K562 (cell line): ENCODE measurements at regions not wholly inside any gene's neighbourhood (a gene's known extent, or its start where the extent isn't known, plus 50 kb on each side); places are given as distances from the start of the nearest gene placed in this dataset.
A peak's percentile ranks its signal among the peaks of the same experiment; 100 is the strongest.

Source experiments
- ATAC-seq: fragments of 200-7000 bp; cut with Tn5 transposase; 3 replicates; pipeline ENCODE4 v1.9.1; 2020; ENCODE audit warnings: moderate library complexity
- BruUV-seq: library from RNA; stranded (reverse); fragments of 400-500 nt; replicated peaks from 2 replicates; lab custom pipeline; 2021; lab: Mats Ljungman, UMichigan
- CTCF ChIA-PET: fragments of 300-600 bp; formaldehyde crosslinking; extraction: SDS; loops from one replicate; lab custom pipeline; 2021; ENCODE audit warnings: low intra/inter-chr PET ratio; lab: Yijun Ruan, JAX
- POLR2A ChIA-PET: fragments of 300-600, 350-650 bp; sonication (Branson Sonifier 250); formaldehyde crosslinking; extraction: SDS; loops from one replicate; lab custom pipeline; 2021; ENCODE audit warnings: antibody characterized with exemption, inconsistent platforms; lab: Yijun Ruan, JAX
- DNase-seq, 4 experiments: peaks; one replicate each; pipeline versions ENCODE4 v3.0.0 to v3.0.0-alpha.2; 2011 to 2018; ENCODE audit warnings: low spot score in 3 of 4, mixed read lengths in 3 of 4; ENCODE audit errors: extremely low read depth in 1 of 4
- FAIRE-seq: peaks from 2 replicates; lab custom pipeline; 2011; peaks lifted over from hg19 to GRCh38; lab: Jason Lieb, UNC
- H2AFZ ChIP-seq: 2 replicates; pipeline ENCODE4 v1.6.0; 2011; ENCODE audit warnings: low read depth, low read length, control low read depth, inconsistent platforms
- H3K27ac ChIP-seq: fragments of 200-600 bp; 3 replicates; pipeline ENCODE4 v1.8.0; 2011; ENCODE audit warnings: low read depth, mild to moderate bottlenecking, control low read depth, inconsistent platforms, low read length, moderate library complexity, mixed read lengths; ENCODE audit errors: extremely low read depth
- H3K27me3 ChIP-seq, 2 experiments: fragments of 300-600 bp in 1 of 2; 2 replicates in 1 of 2; 3 replicates in 1 of 2; pipeline versions ENCODE4 v1.6.0 to v1.8.0; 2011; ENCODE audit warnings: inconsistent platforms in 2 of 2, low read length in 2 of 2, mild to moderate bottlenecking in 1 of 2, mixed read lengths in 1 of 2, moderate library complexity in 1 of 2; ENCODE audit not compliant: control insufficient read depth in 2 of 2, insufficient read depth in 2 of 2
- H3K36me3 ChIP-seq: fragments of 300-600 bp; 3 replicates; pipeline ENCODE4 v1.8.0; 2011; ENCODE audit warnings: mild to moderate bottlenecking, low read length, inconsistent platforms; ENCODE audit not compliant: control insufficient read depth, insufficient read depth
- H3K4me1 ChIP-seq, 2 experiments: fragments of 200-600 bp in 1 of 2; replicated peaks in 1 of 2; 2 replicates in 1 of 2; 3 replicates in 1 of 2; pipeline versions ENCODE4 v1.5.1 to v1.8.0; 2011; ENCODE audit warnings: inconsistent platforms in 2 of 2, low read length in 2 of 2, mild to moderate bottlenecking in 1 of 2, mixed read lengths in 1 of 2, moderate library complexity in 1 of 2; ENCODE audit not compliant: control insufficient read depth in 2 of 2, insufficient read depth in 2 of 2
- H3K4me2 ChIP-seq: 2 replicates; pipeline ENCODE4 v1.6.1; 2011; ENCODE audit warnings: low read length, control low read depth, inconsistent platforms, mixed read lengths; ENCODE audit not compliant: insufficient read depth
- H3K4me3 ChIP-seq: fragments of 200-600 bp; sonication (generic), shearing (Covaris generic); 2 replicates; pipeline ENCODE4 v1.5.1; 2016; ENCODE audit warnings: control low read depth, inconsistent platforms
- H3K79me2 ChIP-seq: fragments of 200-600 bp; 3 replicates; pipeline ENCODE4 v1.8.0; 2011; ENCODE audit warnings: low read length, inconsistent platforms; ENCODE audit not compliant: control insufficient read depth, insufficient read depth
- H3K9ac ChIP-seq, 2 experiments: 2 replicates each; pipeline versions ENCODE4 v1.6.0 to v1.6.1; 2011; ENCODE audit warnings: low read depth in 2 of 2, low read length in 2 of 2, control low read depth in 1 of 2, inconsistent platforms in 1 of 2, mild to moderate bottlenecking in 1 of 2, mixed read lengths in 1 of 2; ENCODE audit not compliant: insufficient read depth in 1 of 2
- H3K9me1 ChIP-seq: one replicate; pipeline ENCODE4 v1.6.0; 2011; ENCODE audit warnings: inconsistent platforms, mild to moderate bottlenecking, low read length, moderate library complexity; ENCODE audit not compliant: control insufficient read depth, insufficient read depth
- H3K9me3 ChIP-seq: replicated peaks from 2 replicates; pipeline ENCODE4 v1.5.1; 2011; ENCODE audit warnings: low read depth, low read length, inconsistent platforms; ENCODE audit not compliant: control insufficient read depth, insufficient read depth
- H4K20me1 ChIP-seq: replicated peaks from 2 replicates; pipeline ENCODE4 v1.6.1; 2011; ENCODE audit warnings: low read length, inconsistent platforms, mixed read lengths; ENCODE audit not compliant: control insufficient read depth, insufficient read depth
- CBX2 ChIP-seq: fragments of 200-600 bp; sonication (generic); IDR thresholded peaks from one replicate; pipeline ENCODE4 v1.6.1; 2012; ENCODE audit warnings: mild to moderate bottlenecking, low read length, inconsistent platforms; ENCODE audit not compliant: insufficient read depth, poor library complexity, severe bottlenecking
- EGR1 ChIP-seq: fragments of 450-650 bp; conservative IDR thresholded peaks from 2 replicates; pipeline ENCODE4 v1.6.1; 2017; ENCODE audit warnings: mild to moderate bottlenecking
- HMBOX1 ChIP-seq: sonication (generic); IDR thresholded peaks from 2 replicates; pipeline ENCODE4 v1.6.1; 2016
- HNRNPK ChIP-seq: fragments of 200-400 bp; formaldehyde crosslinking; IDR thresholded peaks from one replicate; pipeline ENCODE4 v1.6.1; 2018; ENCODE audit warnings: mild to moderate bottlenecking, low read depth, low read length; ENCODE audit not compliant: poor library complexity, severe bottlenecking
- KDM4B ChIP-seq, 2 experiments: fragments of 450-650 bp in 1 of 2; sonication (generic) in 1 of 2; IDR thresholded peaks; 2 replicates each; pipeline ENCODE4 v1.6.1; 2016 to 2017; ENCODE audit warnings: borderline replicate concordance in 2 of 2, antibody characterized with exemption in 1 of 2, low read depth in 1 of 2, mild to moderate bottlenecking in 1 of 2
- LEF1 ChIP-seq: fragments of 450-650 bp; IDR thresholded peaks from 2 replicates; pipeline ENCODE4 v1.6.1; 2016; ENCODE audit warnings: mild to moderate bottlenecking
- NCOR1 ChIP-seq: fragments of 450-650 bp; IDR thresholded peaks from 2 replicates; pipeline ENCODE4 v1.6.1; 2016; ENCODE audit warnings: mild to moderate bottlenecking, moderate library complexity
- SREBF1 ChIP-seq: fragments of 150-350 bp; IDR thresholded peaks from 2 replicates; pipeline ENCODE4 v1.6.1; 2014; ENCODE audit warnings: antibody characterized with exemption, low read depth, low read length, borderline replicate concordance
- SUPT5H ChIP-seq: fragments of 450-650 bp; IDR thresholded peaks from 2 replicates; pipeline ENCODE4 v1.6.1; 2016
- whole genome bisulfite sequencing: fragments of 100-300 bp; shearing (Covaris generic); methylation state at CpG from one replicate; pipeline ENCODE4 v1.1.6; 2016; ENCODE audit warnings: low coverage, mixed read lengths; ENCODE audit not compliant: insufficient coverage; ENCODE audit errors: missing lambda C conversion rate; 5-methylcytosine and 5-hydroxymethylcytosine counted together
- in situ Hi-C: fragments of 300-500 bp; cut with MboI; formaldehyde crosslinking; loops from 4 replicates; pipeline ENCODE4 v1.15.0; 2018; ENCODE audit warnings: inconsistent platforms, mixed read lengths
- intact Hi-C: fragments of 100-400 bp; cut with micrococcal nuclease; formaldehyde crosslinking; loops from 2 replicates; pipeline ENCODE4 v1.14.2; 2022

GRCh38 chr5:20113031-20113715 is 125.2 kb upstream of the CDH18 start:
- Histone ChIP-seq H4K20me1 (no peaks in the 10 kb centered on the region), H3K9ac (no peak overlapping the region), H3K79me2 (no peaks in the 10 kb centered on the region), H3K27ac (no peak overlapping the region), H3K4me1 (no peaks in the 10 kb centered on the region), H2AFZ (no peak overlapping the region), H3K36me3 (no peaks in the 10 kb centered on the region), H3K27me3 (no peaks in the 10 kb centered on the region), H3K9me3 (no peaks in the 10 kb centered on the region), H3K4me2 (no peak overlapping the region), H3K9me1 (no peaks in the 10 kb centered on the region), H3K4me3 (no peak overlapping the region)
- DNase-seq (no peak), FAIRE-seq (peak; percentile 40), ATAC-seq (no peak)
- CTCF ChIA-PET: no interaction called here
- WGBS: 0% methylated on average over 2 of the region's 2 CpGs
- intact Hi-C loops: no loop called here
- POLR2A ChIA-PET: no interaction called here
- TF ChIP-seq LEF1 (no peak), SREBF1 (no peak), HNRNPK (no peak)
- no TSS peak for BruUV-seq
- in situ Hi-C loops: no loop called here

- Histone ChIP-seq H3K4me3 (no peak overlapping the region), H3K27me3 (no peaks in the 10 kb centered on the region), H3K4me1 (no peaks in the 10 kb centered on the region), H3K27ac (no peak overlapping the region), H3K79me2 (no peaks in the 10 kb centered on the region), H3K9me3 (no peaks in the 10 kb centered on the region), H3K4me2 (no peak overlapping the region), H2AFZ (no peak overlapping the region), H3K36me3 (no peaks in the 10 kb centered on the region), H4K20me1 (no peaks in the 10 kb centered on the region), H3K9ac (no peak overlapping the region), H3K9me1 (no peaks in the 10 kb centered on the region)
- FAIRE-seq: peak; percentile 15
- ATAC-seq: no peak
- intact Hi-C loops: no loop called here
- whole genome bisulfite sequencing: 1% methylated on average over 5 of the region's 5 CpGs
- ChIA-PET POLR2A (no interaction called here), CTCF (no interaction called here)
- DNase-seq: no peak
- in situ Hi-C loops: no loop called here
- TF ChIP-seq KDM4B (IDR thresholded peaks at IDR 0.05; ENCODE audit: borderline replicate concordance in 2 of 2, low read depth in 1 of 2) (no peak), CBX2 (no peak), EGR1 (no peak), NCOR1 (no peak), HMBOX1 (no peak), SUPT5H (no peak)
- no TSS peak for BruUV-seq
Measured at GRCh38 chr5:20109326-20109725, 121.3 kb upstream of the CDH18 start.
